GM12873 (cell line): ENCODE measurements at regions not wholly inside any gene's neighbourhood (a gene's known extent, or its start where the extent isn't known, plus 50 kb on each side); places are given as distances from the start of the nearest gene placed in this dataset.

Experiments used
- CTCF ChIP-seq: IDR thresholded peaks from 2 replicates; pipeline ENCODE4 v1.5.1; 2012; ENCODE audit warnings: low read depth, mild to moderate bottlenecking, moderate library complexity, low read length, control low read depth; ENCODE audit not compliant: insufficient read depth; ENCODE audit errors: missing control alignments

DNA sequence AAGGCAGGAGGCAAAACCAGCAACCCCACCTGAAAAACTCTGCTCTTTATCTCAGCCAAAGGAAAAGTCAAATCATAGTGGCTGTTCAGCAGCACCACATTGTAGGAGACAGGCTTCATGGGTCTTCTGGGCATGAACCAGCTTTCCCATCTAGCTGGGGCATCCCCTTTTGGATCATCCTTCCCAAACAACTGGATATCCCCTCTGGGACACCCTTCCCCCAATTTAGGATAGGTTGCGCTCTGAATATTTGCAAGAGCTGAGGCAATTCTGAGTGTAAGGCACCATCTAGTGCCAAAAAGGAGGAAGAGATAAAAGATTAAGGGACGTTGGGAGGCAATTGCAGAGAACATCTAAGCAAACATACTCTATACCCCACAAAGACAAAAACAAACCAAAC lies 295.8 kb downstream of the MATN1 start:
- no peak for TF ChIP-seq CTCF

DNA sequence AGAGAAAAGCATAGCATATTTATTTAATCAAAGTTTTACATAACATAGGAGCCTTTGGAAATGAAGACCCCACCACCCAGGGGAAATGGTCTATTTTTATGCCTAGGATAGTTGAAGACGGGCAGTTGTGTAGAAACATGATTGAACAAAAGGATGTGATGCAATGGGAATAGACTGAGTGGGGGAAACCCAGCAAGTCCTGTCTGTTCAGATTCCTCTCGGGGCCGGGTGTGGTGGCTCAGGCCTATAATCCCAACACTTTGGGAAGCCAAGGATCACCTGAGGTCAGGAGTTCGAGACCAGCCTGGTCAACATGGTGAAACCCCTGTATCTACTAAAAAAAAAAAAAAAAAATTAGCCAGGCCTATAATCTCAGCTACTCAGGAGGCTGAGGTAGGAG lies 298.3 kb downstream of the MATN1 start:
- TF ChIP-seq CTCF, result no peak

- no peak for TF ChIP-seq CTCF
Observed at GRCh38 chr1:30423570-30423969, 299.8 kb downstream of the MATN1 start.

DNA sequence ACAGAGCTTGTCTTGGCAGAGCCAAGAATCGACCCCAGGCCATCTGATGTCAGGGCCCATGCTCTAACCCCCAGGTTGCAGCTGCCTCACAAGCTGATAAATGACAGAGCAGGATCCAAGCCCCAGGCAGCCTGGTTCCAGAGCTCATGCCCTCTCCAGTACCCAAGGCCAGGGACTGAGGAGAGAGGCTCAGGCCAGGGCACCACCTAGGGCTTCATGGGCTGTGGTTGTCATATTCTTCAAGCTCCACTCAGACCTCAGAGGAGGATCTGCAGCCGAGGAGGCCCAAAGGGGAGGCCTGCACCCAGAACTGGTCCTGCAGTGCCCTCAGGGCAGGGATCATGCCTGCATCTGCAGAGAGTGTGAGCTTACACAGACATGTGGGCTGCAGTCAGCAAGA lies 301.1 kb downstream of the MATN1 start:
- TF ChIP-seq CTCF, result no peak

DNA sequence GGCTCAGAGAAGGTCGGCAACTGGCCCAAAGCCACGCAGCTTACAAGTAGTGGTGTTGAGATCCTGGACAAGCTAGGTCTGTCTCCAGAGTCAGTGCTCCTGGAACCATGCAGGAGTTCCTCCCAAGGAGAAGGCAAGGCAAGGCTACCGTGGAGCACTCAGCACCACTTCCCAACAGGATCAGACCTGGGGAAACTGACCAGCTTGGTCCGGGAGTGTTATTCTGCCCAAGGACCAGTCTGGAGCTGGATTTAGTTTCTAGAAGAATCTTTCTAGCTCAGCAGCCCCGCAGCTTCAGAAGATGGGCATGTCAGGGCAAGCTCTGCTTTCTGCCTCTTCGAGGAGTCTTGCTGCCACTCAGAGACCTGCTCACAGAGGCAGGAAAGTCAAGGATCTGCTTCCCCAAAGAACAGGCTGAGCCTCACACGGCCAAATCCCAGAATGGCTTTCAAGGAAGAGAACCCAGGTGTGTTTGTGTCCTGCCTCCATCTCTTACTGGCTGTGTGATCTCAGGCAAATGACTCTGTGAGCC lies 302.8 kb downstream of the MATN1 start:
- no peak for TF ChIP-seq CTCF

- TF ChIP-seq CTCF, result no peak
Observed at GRCh38 chr1:30419831-30420230, 303.6 kb downstream of the MATN1 start.

GRCh38 chr1:30418939-30419720 lies 304.3 kb downstream of the MATN1 start:
- TF ChIP-seq CTCF, result no peak
